ENCODE measurements at regions not wholly inside any gene's neighbourhood (a gene's known extent, or its start where the extent isn't known, plus 50 kb on each side); places are given as distances from the start of the nearest gene placed in this dataset.

- TF ChIP-seq CTCF (IDR thresholded peaks at IDR 0.05; ENCODE audit: extremely low read depth in 1 of 2, insufficient read depth in 1 of 2, low read depth in 1 of 2, low read length in 2 of 2): no peak
- no peak for TF ChIP-seq POLR2AphosphoS5 (IDR thresholded peaks at IDR 0.05; ENCODE audit: insufficient read depth, low read depth, low read length)
- no peak for TF ChIP-seq MAX (IDR thresholded peaks at IDR 0.05; ENCODE audit: insufficient read depth, insufficient read length)
- TF ChIP-seq EZH2 (IDR thresholded peaks at IDR 0.05; ENCODE audit: borderline replicate concordance, low read depth, low read length, severe bottlenecking): no peak
- TF ChIP-seq MYC (IDR thresholded peaks at IDR 0.05; ENCODE audit: low read depth, low read length): no peak
- TF ChIP-seq POLR2A (IDR thresholded peaks at IDR 0.05; ENCODE audit: low read depth, low read length): no peak
- no peak for TF ChIP-seq FOS (IDR thresholded peaks at IDR 0.05; ENCODE audit: borderline replicate concordance, insufficient read depth, low read length)
- TF ChIP-seq JUN (IDR thresholded peaks at IDR 0.05; ENCODE audit: borderline replicate concordance, insufficient read depth, insufficient read length, low read depth): no peak
- ChIA-PET CTCF (no interaction called here), POLR2A (no interaction called here)
- Histone ChIP-seq H4K20me1 (replicated peaks; ENCODE audit: control insufficient read depth, extremely low read depth, insufficient read depth, low read length) (no peaks in the 10 kb centered on the region), H3K9me3 (replicated peaks; ENCODE audit: control insufficient read depth, insufficient read depth, low read length) (no peaks in the 10 kb centered on the region), H3K27me3 (ENCODE audit: control insufficient read depth in 2 of 2, insufficient read depth in 2 of 2, low read length in 2 of 2) (no peaks in the 10 kb centered on the region), H3K9ac (replicated peaks; ENCODE audit: extremely low read depth, insufficient read depth, low read length) (no peak overlapping the region), H3K4me2 (ENCODE audit: insufficient read depth, low read length) (no peak overlapping the region), H3K9me1 (replicated peaks; ENCODE audit: control insufficient read depth, extremely low read depth, insufficient read depth, low read length) (no peaks in the 10 kb centered on the region), H3K4me1 (ENCODE audit: control insufficient read depth, extremely low read depth, insufficient read depth, low read length) (no peaks in the 10 kb centered on the region), H3K36me3 (ENCODE audit: control insufficient read depth in 2 of 2, extremely low read depth in 1 of 2, insufficient read depth in 2 of 2, low read length in 2 of 2) (no peaks in the 10 kb centered on the region), H3K4me3 (replicated peaks in 1 of 3; ENCODE audit: insufficient read depth in 1 of 3, low read depth in 1 of 3, low read length in 3 of 3) (no peak overlapping the region), H2AFZ (ENCODE audit: low read depth, low read length) (no peak overlapping the region), H3K27ac (ENCODE audit: insufficient read depth, low read depth, low read length) (no peak overlapping the region), H3K79me2 (ENCODE audit: control insufficient read depth, insufficient read depth, low read length) (no peaks in the 10 kb centered on the region)
- dilution Hi-C loops (cut with MboI; ENCODE audit: extremely low pct_ligation_motif_present, low sequenced_read_pairs): no loop called here
- DNase-seq (ENCODE audit: low read depth, low spot score): no peak
- intact Hi-C loops (cut with micrococcal nuclease): no loop called here
- FAIRE-seq: no peak
- BruUV-seq (replicated peaks): no TSS peak
These were observed 213.4 kb downstream of the COX7C start for GRCh38 chr5:86831128-86831527.
